ENCODE measurements at regions not wholly inside any gene's neighbourhood (a gene's known extent, or its start where the extent isn't known, plus 50 kb on each side); places are given as distances from the start of the nearest gene placed in this dataset.
"Not testable (repeated sequence)": the region's sequence is repeated elsewhere in the genome, so short reads cannot be mapped to it uniquely, and the experiment has no call there.

DNA sequence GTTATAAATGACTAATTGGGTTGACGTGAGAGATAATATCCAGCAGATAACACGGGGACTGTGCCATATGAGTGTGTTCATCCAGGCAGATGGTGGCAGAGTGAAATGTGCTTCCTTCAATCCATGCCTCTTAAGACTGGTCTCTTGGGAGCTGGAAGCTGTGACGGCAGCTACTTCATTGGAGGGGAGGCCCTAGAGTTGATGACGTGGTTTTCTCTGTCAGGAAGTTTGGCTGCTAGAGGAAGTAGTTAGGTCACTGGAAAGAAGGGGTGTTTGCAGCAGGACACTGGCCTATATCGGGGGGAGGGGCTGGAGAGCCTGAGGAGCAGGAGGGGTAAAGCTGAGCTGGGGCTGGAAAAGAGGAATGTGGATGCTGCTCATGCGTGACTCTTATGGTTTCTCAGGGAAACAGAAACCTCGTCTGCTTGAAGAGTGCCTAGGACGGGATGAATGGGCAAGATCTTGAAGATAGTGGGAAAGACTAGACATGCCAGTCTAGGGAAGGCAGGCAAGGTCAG, 3051.6 kb downstream of the RPIA start:
- not testable (repeated sequence) for DNase-seq (ENCODE audit: low spot score)

- not testable (repeated sequence) for DNase-seq (ENCODE audit: low spot score)
These were observed 3052.4 kb downstream of the RPIA start for GRCh38 chr2:91743910-91744309.

GRCh38 chr2:91744700-91745141, 3053.2 kb downstream of the RPIA start:
- DNase-seq (ENCODE audit: low spot score), result not testable (repeated sequence)

DNA sequence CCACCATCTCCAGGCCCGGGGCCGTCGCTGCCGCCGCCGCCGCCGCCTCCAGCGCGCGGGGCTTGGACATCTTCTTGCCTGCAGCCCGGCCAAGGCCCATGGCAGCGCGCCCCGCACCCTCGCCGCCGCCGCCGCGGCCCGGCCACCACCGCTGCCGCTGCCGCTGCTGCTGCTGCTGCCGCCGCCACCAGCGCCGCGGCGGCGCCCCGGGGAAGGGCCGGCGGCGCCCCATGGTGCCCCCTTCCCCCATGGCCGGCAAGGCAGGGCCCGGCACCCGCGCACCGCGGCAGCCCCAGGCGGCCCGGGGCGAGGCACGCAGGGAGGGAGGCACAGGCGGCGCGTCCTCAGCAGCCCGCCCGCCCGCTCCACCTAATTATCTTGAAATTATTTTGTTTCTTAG, 3057.4 kb downstream of the RPIA start:
- no peak for DNase-seq (ENCODE audit: low spot score)

DNA sequence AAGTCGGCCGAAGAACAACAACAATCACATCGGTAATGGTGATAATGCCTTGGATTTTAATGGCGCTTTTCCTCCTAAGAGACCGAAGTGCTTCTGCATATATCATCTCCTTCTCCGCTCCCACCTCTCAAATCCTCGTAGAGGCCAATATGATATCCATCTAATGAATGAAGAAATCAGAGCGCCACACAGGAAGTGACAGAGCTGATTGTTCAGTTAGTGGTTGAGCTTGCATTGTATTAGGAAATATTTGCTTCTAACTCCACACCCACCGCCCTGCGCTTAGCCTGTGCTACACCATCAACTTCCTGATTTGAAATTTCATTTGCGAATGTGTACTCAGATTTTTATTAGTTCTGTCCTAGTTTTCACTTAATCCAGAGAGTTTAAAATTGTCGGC, 3058.2 kb downstream of the RPIA start:
- DNase-seq (ENCODE audit: low spot score), result not testable (repeated sequence)

DNA sequence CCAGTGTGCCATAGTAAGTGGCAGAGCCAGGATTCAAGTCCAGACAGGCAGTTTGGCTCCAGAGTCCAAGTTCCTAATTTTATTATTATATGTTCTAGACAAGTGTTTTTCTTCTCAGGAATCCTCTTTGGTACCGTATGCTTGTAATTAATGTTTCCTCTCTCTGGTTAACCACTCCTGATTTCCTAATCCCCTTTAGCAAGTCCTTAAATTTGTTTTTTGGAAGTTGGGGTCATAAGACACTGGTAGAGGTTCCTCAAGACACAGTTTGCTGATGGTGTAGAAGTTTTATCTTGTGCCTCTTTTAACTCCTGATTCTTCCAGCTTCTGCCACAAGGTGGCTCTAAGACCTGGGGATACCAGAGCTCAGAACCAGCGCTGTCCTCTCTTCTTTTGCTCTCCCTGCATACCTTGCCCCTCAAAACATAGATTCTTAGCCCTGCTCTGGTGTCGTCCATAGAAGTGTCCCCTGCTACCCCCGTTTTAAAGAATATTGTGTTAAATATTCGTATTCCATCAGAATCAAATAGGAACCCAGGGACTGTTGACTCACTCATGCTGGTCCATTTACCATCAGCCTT, 3068.0 kb downstream of the RPIA start:
- DNase-seq (ENCODE audit: low spot score), result not testable (repeated sequence)

DNA sequence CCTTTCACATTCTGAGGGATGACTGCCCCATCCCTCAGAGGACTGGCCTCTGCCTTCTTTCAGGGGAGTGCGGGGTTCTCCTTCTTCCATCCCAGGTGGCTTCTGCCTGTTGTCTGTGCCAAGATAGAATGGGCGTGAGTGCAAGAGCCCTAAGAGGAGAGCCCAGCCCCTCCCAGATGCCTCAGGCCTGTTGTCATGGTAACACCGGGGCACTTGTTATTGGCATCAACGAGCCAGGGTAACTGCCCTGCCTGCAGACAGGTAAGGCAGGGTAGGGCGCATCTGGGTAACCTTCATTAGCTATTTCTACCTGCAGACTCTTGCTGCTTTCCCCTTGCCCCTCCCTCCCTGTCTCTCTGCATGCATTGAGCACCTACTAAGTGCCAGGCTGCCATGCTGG, 3069.2 kb downstream of the RPIA start:
- not testable (repeated sequence) for DNase-seq (ENCODE audit: low spot score)

DNA sequence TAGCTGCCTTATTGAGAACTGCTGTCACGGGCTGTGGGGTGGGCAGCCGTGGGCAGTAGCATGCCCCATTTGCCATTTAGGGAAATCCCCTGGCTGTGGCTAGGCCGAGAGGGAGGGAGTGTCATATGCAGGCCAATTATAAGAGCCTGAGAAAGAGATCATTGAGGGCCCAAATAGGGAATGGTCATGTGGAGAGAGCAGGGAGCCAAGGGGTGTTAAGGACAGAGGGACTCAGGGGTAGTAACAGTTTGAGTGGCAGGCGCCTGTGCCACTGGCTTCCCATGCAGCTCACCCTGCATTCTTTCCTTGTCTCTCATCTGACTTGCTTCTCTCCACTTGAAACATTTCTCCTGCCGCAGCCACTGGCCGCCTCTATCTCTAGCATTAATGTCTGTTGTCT, 3070.8 kb downstream of the RPIA start:
- not testable (repeated sequence) for DNase-seq (ENCODE audit: low spot score)

DNA sequence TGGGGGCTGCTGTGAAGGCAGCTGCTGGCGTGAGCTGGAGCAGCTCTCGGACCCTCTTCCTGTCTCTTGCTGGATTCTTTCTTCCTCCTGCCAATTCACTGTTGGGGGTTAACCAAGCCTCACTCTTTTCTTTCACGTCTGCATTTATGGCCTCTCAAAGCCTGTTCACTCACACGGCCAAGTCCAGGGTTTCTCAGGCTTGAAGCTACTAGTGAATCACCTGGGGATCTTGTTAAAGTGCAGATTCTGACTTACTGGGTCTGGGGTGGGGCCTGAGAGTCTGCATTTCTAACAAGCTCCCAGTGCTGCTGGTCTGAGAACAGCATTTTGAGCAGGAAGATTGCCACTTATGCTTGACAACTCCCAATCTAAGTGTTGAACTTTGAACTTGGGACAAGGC, 3072.2 kb downstream of the RPIA start:
- DNase-seq (ENCODE audit: low spot score), result not testable (repeated sequence)

- DNase-seq (ENCODE audit: low spot score), result not testable (repeated sequence)
These were observed 3073.1 kb downstream of the RPIA start for GRCh38 chr2:91764581-91765002.

GRCh38 chr2:91765018-91765754, 3073.7 kb downstream of the RPIA start:
- not testable (repeated sequence) for DNase-seq (ENCODE audit: low spot score)

DNA sequence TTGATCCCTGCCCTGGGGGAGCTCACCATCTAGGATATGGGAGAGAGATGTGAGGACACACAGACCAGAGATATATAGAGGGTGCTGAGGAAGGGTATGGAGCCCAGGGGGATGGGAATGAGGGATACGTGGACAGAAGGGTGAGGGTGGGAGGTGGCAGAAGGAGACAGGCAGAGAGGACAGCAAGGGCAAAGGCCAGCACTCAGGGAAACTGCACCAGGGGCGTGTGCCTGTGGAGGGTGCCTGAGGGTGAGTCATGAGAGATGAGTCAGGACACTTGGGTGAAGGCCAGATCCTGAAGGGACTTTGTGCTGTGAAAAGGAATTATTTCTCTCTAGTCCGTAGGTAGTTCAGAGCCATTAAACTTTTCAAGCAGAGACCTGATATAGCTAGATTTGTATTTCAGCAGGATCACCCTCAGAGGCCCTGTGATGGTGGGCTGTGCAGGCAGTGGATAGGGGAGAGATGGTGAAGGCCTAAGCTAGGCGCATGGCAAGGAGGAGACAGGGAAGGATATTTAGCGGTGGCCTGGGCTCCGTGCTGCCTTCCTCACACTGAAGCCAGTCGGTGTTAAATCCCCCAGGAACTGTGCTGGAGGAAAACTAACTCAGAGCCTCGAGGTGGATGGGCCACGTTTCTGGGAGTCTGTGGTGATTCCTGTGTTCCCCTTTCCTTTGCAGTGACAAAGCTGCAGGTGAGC, 3075.0 kb downstream of the RPIA start:
- DNase-seq (ENCODE audit: low spot score), result peak; percentile 76

GRCh38 chr2:91768301-91768700, 3076.8 kb downstream of the RPIA start:
- not testable (repeated sequence) for DNase-seq (ENCODE audit: low spot score)

- not testable (repeated sequence) for DNase-seq (ENCODE audit: low spot score)
These were observed 3077.5 kb downstream of the RPIA start for GRCh38 chr2:91768997-91769396.

DNA sequence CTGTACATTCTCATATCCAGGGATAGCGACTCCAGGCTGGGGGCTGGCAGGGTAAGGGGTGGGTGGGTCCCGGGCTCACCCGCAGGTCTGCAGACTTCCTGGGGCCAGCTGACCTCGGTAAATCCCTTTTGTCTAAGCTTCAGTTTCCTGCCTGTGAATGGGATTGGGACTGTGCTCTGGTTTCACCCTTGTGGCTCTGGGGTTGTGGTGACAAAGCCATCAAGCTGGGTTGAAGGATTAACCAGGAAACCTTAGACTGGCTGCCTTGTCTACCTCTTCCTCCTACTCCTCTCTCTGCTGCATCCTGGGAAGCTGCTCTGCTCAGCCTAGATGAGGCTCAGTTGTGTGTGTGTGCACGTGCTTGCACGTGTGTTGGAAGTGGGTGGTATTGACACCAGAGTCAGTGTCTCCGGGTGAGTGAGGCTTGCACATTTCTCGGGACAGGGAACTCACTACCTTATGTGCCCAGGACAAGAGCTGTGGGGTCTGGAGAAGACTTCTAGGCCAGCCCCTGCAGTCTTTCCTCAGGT, 3078.6 kb downstream of the RPIA start:
- not testable (repeated sequence) for DNase-seq (ENCODE audit: low spot score)

- DNase-seq (ENCODE audit: low spot score), result not testable (repeated sequence)
These were observed 3080.1 kb downstream of the RPIA start for GRCh38 chr2:91771604-91772003.

- not testable (repeated sequence) for DNase-seq (ENCODE audit: low spot score)
These were observed 3080.9 kb downstream of the RPIA start for GRCh38 chr2:91772240-91772937.

- DNase-seq (ENCODE audit: low spot score), result not testable (repeated sequence)
These were observed 3082.3 kb downstream of the RPIA start for GRCh38 chr2:91773810-91774209.

GRCh38 chr2:91775193-91775592, 3083.7 kb downstream of the RPIA start:
- DNase-seq (ENCODE audit: low spot score), result not testable (repeated sequence)

DNA sequence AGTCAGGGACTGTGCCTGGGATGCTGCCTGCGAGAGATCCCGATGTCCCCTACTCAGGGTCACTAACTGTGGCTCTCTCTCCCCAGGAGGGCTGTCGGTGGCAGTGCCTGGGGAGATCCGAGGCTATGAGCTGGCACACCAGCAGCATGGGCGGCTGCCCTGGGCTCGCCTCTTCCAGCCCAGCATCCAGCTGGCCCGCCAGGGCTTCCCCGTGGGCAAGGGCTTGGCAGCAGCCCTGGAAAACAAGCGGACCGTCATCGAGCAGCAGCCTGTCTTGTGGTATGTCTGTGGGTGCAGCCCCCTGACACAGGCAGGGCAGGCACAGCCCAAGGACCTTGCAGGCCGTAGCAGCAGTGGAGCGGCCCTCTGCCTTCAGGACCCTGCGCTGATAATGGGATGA, 3088.9 kb downstream of the RPIA start:
- DNase-seq (ENCODE audit: low spot score), result not testable (repeated sequence)

GRCh38 chr2:91809391-91809790, 3061.8 kb upstream of the TEKT4 start:
- not testable (repeated sequence) for DNase-seq (ENCODE audit: low spot score)
